Panc1 (cell line): ENCODE measurements at regions not wholly inside any gene's neighbourhood (a gene's known extent, or its start where the extent isn't known, plus 50 kb on each side); places are given as distances from the start of the nearest gene placed in this dataset.

ENCODE experiments used
- ATAC-seq: fragments of 200-7000 bp; cut with Tn5 transposase; 2 replicates; pipeline ENCODE4 v1.9.1; 2020; ENCODE audit warnings: mild to moderate bottlenecking, moderate library complexity
- BruUV-seq: library from RNA; stranded (reverse); fragments of 400-500 nt; replicated peaks from 2 replicates; lab custom pipeline; 2021; lab: Mats Ljungman, UMichigan
- CTCF ChIA-PET: fragments of 300-600 bp; sonication (Branson Sonifier 250); formaldehyde crosslinking; loops from one replicate; lab custom pipeline; 2022; ENCODE audit warnings: antibody characterized with exemption; lab: Charles Lee
- POLR2A ChIA-PET: fragments of 300-600 bp; sonication (Branson Sonifier 250); formaldehyde crosslinking; loops from one replicate; lab custom pipeline; 2022; ENCODE audit warnings: antibody characterized with exemption; lab: Charles Lee
- DNase-seq: peaks from one replicate; pipeline ENCODE4 v3.0.0-alpha.2; 2010; ENCODE audit warnings: low read depth, low spot score
- H3K27ac ChIP-seq: 2 replicates; pipeline ENCODE4 v1.5.1; 2011; ENCODE audit warnings: mild to moderate bottlenecking, low read length, inconsistent platforms
- H3K27me3 ChIP-seq: fragments of 200-500 bp; sonication (Bioruptor generic); 2 replicates; pipeline ENCODE4 v1.6.0; 2014; ENCODE audit warnings: low read length, inconsistent platforms; ENCODE audit not compliant: control insufficient read depth, insufficient read depth
- H3K36me3 ChIP-seq: fragments of 200-500 bp; sonication (Bioruptor generic); 2 replicates; pipeline ENCODE4 v1.5.1; 2014; ENCODE audit warnings: inconsistent platforms, mild to moderate bottlenecking, low read length, moderate library complexity; ENCODE audit not compliant: control insufficient read depth, insufficient read depth
- H3K4me1 ChIP-seq: 2 replicates; pipeline ENCODE4 v1.5.1; 2011; ENCODE audit warnings: inconsistent platforms, mild to moderate bottlenecking, low read length, moderate library complexity; ENCODE audit not compliant: control insufficient read depth, insufficient read depth
- H3K4me3 ChIP-seq, 2 experiments: 2 replicates each; pipeline ENCODE4 v1.5.1; 2011 to 2012; ENCODE audit warnings: low read depth in 2 of 2, low read length in 2 of 2, mild to moderate bottlenecking in 2 of 2, inconsistent platforms in 1 of 2, moderate library complexity in 1 of 2
- H3K9me3 ChIP-seq: fragments of 200-500 bp; sonication (Bioruptor generic); 2 replicates; pipeline ENCODE4 v1.5.1; 2014; ENCODE audit warnings: low read depth, mild to moderate bottlenecking, inconsistent platforms, low read length, moderate library complexity; ENCODE audit not compliant: control insufficient read depth, insufficient read depth
- POLR2AphosphoS5 ChIP-seq: IDR thresholded peaks from 2 replicates; pipeline ENCODE4 v1.6.1; 2012; ENCODE audit warnings: mild to moderate bottlenecking, low read depth, low read length, moderate library complexity
- SIN3A ChIP-seq: IDR thresholded peaks from 2 replicates; pipeline ENCODE4 v1.6.1; 2012; ENCODE audit warnings: low read depth, mild to moderate bottlenecking, low read length, moderate library complexity, borderline replicate concordance; ENCODE audit not compliant: insufficient read depth
- TCF7L2 ChIP-seq: IDR thresholded peaks from 2 replicates; pipeline ENCODE4 v1.6.1; 2011; ENCODE audit warnings: mild to moderate bottlenecking, low read depth, low read length, inconsistent platforms
- in situ Hi-C: cut with HindIII; loops from 2 replicates; pipeline ENCODE4 v1.10.0; 2016; ENCODE audit warnings: low sequenced_read_pairs, low pct_unique_long_range_greater_than_20kb
- intact Hi-C: fragments of 100-400 bp; cut with micrococcal nuclease; formaldehyde crosslinking; loops from one replicate; pipeline ENCODE4 v1.10.0; 2022; ENCODE audit not compliant: unreplicated experiment
- TF ChIP-seq, protein P1 (sequence below), 2 experiments: IDR thresholded peaks; 2 replicates each; pipeline ENCODE4 v1.6.1; 2011 to 2012; ENCODE audit warnings: low read depth in 2 of 2, control low read depth in 1 of 2, low read length in 1 of 2, mild to moderate bottlenecking in 1 of 2, moderate library complexity in 1 of 2; ENCODE audit not compliant: insufficient read depth in 1 of 2
- TF ChIP-seq, protein P2 (sequence below): fragments of 450-650 bp; IDR thresholded peaks from 2 replicates; pipeline ENCODE4 v1.5.1; 2017; ENCODE audit warnings: mild to moderate bottlenecking

- Histone ChIP-seq H3K36me3 (no peaks in the 10 kb centered on the region), H3K27ac (no peak overlapping the region), H3K4me1 (no peaks in the 10 kb centered on the region), H3K4me3 (no peak overlapping the region), H3K9me3 (no peaks in the 10 kb centered on the region; the same call in 1 of the 2 replicates), H3K27me3 (peaks cover 13% of the 10 kb centered on the region; the same call in 1 of the 2 replicates)
- DNase-seq (no peak), ATAC-seq (0 out of 2 replicates have a peak, but pooled peaks have one; percentile 28)
- BruUV-seq: no TSS peak
- TF ChIP-seq SIN3A: no peak
- no peak for TF ChIP-seq TCF7L2
- TF ChIP-seq, protein P1, sequence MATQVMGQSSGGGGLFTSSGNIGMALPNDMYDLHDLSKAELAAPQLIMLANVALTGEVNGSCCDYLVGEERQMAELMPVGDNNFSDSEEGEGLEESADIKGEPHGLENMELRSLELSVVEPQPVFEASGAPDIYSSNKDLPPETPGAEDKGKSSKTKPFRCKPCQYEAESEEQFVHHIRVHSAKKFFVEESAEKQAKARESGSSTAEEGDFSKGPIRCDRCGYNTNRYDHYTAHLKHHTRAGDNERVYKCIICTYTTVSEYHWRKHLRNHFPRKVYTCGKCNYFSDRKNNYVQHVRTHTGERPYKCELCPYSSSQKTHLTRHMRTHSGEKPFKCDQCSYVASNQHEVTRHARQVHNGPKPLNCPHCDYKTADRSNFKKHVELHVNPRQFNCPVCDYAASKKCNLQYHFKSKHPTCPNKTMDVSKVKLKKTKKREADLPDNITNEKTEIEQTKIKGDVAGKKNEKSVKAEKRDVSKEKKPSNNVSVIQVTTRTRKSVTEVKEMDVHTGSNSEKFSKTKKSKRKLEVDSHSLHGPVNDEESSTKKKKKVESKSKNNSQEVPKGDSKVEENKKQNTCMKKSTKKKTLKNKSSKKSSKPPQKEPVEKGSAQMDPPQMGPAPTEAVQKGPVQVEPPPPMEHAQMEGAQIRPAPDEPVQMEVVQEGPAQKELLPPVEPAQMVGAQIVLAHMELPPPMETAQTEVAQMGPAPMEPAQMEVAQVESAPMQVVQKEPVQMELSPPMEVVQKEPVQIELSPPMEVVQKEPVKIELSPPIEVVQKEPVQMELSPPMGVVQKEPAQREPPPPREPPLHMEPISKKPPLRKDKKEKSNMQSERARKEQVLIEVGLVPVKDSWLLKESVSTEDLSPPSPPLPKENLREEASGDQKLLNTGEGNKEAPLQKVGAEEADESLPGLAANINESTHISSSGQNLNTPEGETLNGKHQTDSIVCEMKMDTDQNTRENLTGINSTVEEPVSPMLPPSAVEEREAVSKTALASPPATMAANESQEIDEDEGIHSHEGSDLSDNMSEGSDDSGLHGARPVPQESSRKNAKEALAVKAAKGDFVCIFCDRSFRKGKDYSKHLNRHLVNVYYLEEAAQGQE (IDR thresholded peaks at IDR 0.05; ENCODE audit: insufficient read depth in 1 of 2, low read depth in 2 of 2, low read length in 1 of 2): no peak
- TF ChIP-seq POLR2AphosphoS5: no peak
- TF ChIP-seq, protein P2, sequence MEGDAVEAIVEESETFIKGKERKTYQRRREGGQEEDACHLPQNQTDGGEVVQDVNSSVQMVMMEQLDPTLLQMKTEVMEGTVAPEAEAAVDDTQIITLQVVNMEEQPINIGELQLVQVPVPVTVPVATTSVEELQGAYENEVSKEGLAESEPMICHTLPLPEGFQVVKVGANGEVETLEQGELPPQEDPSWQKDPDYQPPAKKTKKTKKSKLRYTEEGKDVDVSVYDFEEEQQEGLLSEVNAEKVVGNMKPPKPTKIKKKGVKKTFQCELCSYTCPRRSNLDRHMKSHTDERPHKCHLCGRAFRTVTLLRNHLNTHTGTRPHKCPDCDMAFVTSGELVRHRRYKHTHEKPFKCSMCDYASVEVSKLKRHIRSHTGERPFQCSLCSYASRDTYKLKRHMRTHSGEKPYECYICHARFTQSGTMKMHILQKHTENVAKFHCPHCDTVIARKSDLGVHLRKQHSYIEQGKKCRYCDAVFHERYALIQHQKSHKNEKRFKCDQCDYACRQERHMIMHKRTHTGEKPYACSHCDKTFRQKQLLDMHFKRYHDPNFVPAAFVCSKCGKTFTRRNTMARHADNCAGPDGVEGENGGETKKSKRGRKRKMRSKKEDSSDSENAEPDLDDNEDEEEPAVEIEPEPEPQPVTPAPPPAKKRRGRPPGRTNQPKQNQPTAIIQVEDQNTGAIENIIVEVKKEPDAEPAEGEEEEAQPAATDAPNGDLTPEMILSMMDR: no peak
- intact Hi-C loops (no loop called here), in situ Hi-C loops (no loop called here)
- ChIA-PET POLR2A (no interaction called here), CTCF (no interaction called here)
These were observed 76.7 kb upstream of the SALL3 start for GRCh38 chr18:78902795-78903435.

GRCh38 chr18:78903436-78904178 lies 76.0 kb upstream of the SALL3 start:
- TF ChIP-seq, protein P1 (IDR thresholded peaks at IDR 0.05; ENCODE audit: insufficient read depth in 1 of 2, low read depth in 2 of 2, low read length in 1 of 2): no peak
- TF ChIP-seq, protein P2: no peak
- no peak for TF ChIP-seq SIN3A
- no peak for TF ChIP-seq TCF7L2
- TF ChIP-seq POLR2AphosphoS5: no peak
- Histone ChIP-seq H3K36me3 (no peaks in the 10 kb centered on the region), H3K4me1 (0 out of 2 replicates have a peak, but pooled peaks cover 3% of the 10 kb centered on the region), H3K27ac (no peak overlapping the region), H3K27me3 (peaks cover 16% of the 10 kb centered on the region; the same call in 1 of the 2 replicates), H3K9me3 (no peaks in the 10 kb centered on the region; the same call in 1 of the 2 replicates), H3K4me3 (no peak overlapping the region)
- ATAC-seq: no peak
- CTCF ChIA-PET: no interaction called here
- in situ Hi-C loops: no loop called here
- no TSS peak for BruUV-seq
- intact Hi-C loops: no loop called here
- POLR2A ChIA-PET: no interaction called here
- DNase-seq: no peak
